Kidney epithelial cell (primary cell): ENCODE measurements at regions not wholly inside any gene's neighbourhood (a gene's known extent, or its start where the extent isn't known, plus 50 kb on each side); places are given as distances from the start of the nearest gene placed in this dataset.
"Not testable (repeated sequence)": the region's sequence is repeated elsewhere in the genome, so short reads cannot be mapped to it uniquely, and the experiment has no call there.

Experiments
- DNase-seq: peaks from one replicate; pipeline ENCODE4 v3.0.0-alpha.2; 2010; ENCODE audit warnings: low read depth
- H3K27me3 ChIP-seq: 2 replicates; pipeline ENCODE4 v1.6.0; 2011; ENCODE audit warnings: low read length; ENCODE audit not compliant: control insufficient read depth, insufficient read depth
- H3K36me3 ChIP-seq: 2 replicates; pipeline ENCODE4 v1.5.1; 2011; ENCODE audit warnings: low read length; ENCODE audit not compliant: control insufficient read depth, insufficient read depth
- H3K4me3 ChIP-seq: 2 replicates; pipeline ENCODE4 v1.5.1; 2011; ENCODE audit warnings: low read depth, mild to moderate bottlenecking, control low read depth, low read length
- TF ChIP-seq, protein P1 (sequence below): IDR thresholded peaks from 2 replicates; pipeline ENCODE4 v1.5.1; 2011; ENCODE audit warnings: mild to moderate bottlenecking, moderate library complexity, low read length, control low read depth, inconsistent platforms; ENCODE audit not compliant: insufficient read depth, poor library complexity, severe bottlenecking

DNA sequence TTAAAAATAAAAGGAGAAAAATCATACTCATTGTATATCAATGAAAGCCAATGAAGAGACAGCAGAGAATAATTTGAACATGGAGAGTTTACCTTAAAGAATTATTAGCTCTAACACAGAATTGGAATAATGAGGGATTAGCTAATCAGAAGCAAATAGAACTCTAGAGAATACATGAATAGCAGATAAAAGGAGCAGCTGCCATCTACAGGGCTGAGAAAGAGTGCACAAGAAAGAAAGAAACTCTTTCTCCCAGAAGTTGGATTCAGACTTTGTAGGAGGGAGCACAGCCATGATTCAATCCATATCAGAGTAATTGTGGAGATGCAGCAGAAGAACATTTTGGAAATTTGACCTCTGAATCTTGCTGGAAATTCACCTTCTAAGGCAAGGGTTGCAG is 1171.2 kb downstream of the PLA2G4A start:
- no peaks in the 10 kb centered on the region for H3K27me3 ChIP-seq
- H3K36me3 ChIP-seq: no peaks in the 10 kb centered on the region
- TF ChIP-seq, protein P1, sequence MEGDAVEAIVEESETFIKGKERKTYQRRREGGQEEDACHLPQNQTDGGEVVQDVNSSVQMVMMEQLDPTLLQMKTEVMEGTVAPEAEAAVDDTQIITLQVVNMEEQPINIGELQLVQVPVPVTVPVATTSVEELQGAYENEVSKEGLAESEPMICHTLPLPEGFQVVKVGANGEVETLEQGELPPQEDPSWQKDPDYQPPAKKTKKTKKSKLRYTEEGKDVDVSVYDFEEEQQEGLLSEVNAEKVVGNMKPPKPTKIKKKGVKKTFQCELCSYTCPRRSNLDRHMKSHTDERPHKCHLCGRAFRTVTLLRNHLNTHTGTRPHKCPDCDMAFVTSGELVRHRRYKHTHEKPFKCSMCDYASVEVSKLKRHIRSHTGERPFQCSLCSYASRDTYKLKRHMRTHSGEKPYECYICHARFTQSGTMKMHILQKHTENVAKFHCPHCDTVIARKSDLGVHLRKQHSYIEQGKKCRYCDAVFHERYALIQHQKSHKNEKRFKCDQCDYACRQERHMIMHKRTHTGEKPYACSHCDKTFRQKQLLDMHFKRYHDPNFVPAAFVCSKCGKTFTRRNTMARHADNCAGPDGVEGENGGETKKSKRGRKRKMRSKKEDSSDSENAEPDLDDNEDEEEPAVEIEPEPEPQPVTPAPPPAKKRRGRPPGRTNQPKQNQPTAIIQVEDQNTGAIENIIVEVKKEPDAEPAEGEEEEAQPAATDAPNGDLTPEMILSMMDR: no peak
- H3K4me3 ChIP-seq: no peak overlapping the region
- DNase-seq: no peak

DNA sequence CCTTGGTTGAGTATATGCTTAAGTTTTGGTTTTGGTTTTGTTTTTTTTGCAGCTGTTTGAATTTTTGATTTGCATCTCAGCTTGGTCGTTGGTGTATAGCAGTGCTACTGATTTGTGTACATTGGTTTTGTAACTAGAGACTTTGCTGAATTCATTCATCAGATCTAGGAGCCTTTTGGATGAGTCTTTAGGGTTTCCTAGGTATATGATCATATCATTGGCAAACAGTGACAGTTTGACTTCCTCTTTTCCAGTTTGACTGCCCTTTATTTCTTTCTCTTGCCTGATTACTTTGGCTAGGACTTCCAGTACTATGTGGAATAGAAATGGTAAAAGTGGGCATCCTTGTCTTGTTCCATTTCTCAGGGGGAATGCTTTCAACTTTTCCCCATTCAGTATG is 1174.9 kb downstream of the PLA2G4A start:
- H3K27me3 ChIP-seq, DNase-seq, H3K4me3 ChIP-seq, H3K36me3 ChIP-seq: not testable (repeated sequence)

DNA sequence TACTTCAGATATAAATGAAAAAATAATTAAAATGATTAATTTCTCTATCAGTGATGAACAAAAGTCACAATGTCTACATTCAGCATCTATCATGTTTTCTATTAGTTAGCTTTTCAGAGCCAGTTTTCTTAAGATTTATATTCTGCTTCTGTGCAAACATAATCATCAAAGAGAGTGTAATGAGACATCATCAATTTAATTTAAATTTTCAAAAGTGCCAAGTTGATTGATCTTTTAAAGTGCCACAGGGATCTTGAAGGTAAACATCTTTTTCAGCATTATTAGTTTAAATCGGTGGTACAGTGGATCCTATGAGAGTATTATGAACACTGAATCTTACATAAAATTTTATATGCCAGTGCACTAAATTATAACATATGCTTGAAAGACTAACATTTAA is 1176.1 kb downstream of the PLA2G4A start:
- no peak for DNase-seq
- TF ChIP-seq, protein P1: no peak
- Histone ChIP-seq H3K4me3 (no peak overlapping the region), H3K27me3 (no peaks in the 10 kb centered on the region), H3K36me3 (no peaks in the 10 kb centered on the region)

DNA sequence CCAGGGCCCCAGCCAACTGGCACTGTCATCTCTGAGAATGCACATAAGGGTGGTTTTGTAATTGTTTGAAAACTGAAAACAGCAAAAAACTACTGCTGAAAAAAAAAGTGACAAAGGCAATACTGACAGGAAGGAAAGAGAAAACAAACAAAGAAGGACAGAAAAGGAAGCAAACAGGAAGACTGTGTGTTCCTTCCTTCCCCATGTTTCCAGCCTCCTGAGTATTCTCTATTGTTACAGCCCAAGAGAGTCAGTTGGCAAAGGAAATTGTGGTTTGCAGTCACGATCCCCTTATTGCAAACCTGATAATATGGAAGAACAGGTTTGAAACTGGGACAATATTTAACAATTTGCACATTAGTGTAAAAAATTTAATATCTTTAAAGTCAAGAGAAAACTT is 1177.6 kb downstream of the PLA2G4A start:
- no peak for DNase-seq
- no peaks in the 10 kb centered on the region for H3K36me3 ChIP-seq
- H3K4me3 ChIP-seq: no peak overlapping the region
- TF ChIP-seq, protein P1: no peak
- no peaks in the 10 kb centered on the region for H3K27me3 ChIP-seq

DNA sequence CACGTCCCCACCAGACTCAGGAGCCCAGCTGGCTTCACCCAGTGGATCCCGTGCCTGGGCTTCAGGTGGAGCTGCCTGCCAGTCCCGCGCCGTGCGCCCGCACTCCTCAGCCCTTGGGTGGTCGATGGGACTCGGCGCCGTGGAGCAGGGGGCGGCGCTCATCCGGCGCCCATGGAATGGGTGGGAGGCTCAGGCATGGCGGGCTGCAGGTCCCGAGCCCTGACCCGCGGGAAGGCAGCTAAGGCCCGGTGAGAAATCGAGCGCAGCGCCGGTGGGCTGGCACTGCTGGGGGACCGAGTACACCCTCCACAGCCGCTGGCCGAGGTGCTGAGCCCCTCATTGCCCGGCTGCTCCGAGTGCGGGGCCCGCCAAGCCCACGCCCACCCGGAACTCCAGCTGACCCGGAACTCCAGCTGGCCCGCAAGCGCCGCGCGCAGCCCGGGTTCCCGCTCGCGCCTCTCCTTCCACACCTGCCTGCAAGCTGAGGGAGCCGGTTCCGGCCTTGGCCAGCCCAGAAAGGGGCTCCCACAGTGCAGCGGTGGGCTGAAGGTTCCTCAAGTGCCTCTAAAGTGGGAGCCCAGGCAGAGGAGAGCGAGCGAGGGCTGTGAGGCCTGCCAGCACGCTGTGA is 1184.6 kb downstream of the PLA2G4A start:
- DNase-seq: not testable (repeated sequence)

DNA sequence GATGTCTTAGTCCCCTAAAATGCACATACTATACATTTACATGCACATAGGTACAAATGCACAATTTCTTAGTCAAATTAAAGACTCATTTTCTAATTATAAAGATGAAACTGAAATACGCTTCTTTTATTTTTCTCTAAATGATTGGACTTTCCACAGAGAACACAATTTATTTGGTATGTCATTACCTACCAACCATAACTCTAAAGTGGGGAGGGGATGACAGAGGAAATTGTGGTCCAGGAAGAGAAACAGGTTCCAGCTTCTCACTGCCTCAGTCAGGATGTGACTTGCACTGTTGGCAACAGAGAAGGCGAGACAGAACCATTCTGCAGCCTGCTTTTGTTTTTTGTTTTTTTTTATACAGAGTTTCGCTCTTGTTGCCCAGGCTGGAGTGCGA is 1189.2 kb downstream of the PLA2G4A start:
- TF ChIP-seq, protein P1: no peak
- no peak overlapping the region for H3K4me3 ChIP-seq
- no peaks in the 10 kb centered on the region for H3K36me3 ChIP-seq
- H3K27me3 ChIP-seq: no peaks in the 10 kb centered on the region
- no peak for DNase-seq

More for the DNA sequence above, 1184.6 kb downstream of the PLA2G4A start:
- not testable (repeated sequence) for H3K4me3 ChIP-seq, H3K36me3 ChIP-seq, H3K27me3 ChIP-seq

DNA sequence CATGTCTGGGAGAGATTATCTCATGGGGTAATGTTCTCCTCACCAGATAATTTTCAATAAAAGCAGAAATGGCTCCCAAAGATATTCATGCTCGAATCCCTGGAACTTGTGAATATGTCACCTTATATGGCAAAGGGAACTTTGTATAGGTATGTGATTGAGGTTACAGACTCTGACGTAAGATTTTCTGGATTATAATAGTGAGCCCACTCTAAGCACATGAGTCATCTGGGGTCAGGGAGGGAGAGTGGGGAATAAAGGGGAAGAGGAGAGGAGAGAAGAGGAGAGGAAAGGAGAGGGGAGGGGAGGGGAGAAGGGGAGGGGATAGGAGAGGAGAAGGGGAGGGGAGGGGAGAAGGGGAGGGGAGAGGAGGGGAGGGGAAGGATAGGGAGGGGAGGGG is 1193.9 kb downstream of the PLA2G4A start:
- no peaks in the 10 kb centered on the region for H3K27me3 ChIP-seq
- H3K4me3 ChIP-seq: no peak overlapping the region
- H3K36me3 ChIP-seq: no peaks in the 10 kb centered on the region
- no peak for DNase-seq
- TF ChIP-seq, protein P1: no peak
